ENCODE measurements at regions not wholly inside any gene's neighbourhood (a gene's known extent, or its start where the extent isn't known, plus 50 kb on each side); places are given as distances from the start of the nearest gene placed in this dataset.

- DNase-seq: no peak
Measured at GRCh38 chr5:118778941-118779340, 209.4 kb downstream of the DTWD2 start.

- DNase-seq: no peak
Measured at GRCh38 chr5:118777189-118777736, 211.1 kb downstream of the DTWD2 start.

GRCh38 chr5:118776755-118777154, 211.6 kb downstream of the DTWD2 start:
- no peak for DNase-seq

GRCh38 chr5:118775790-118776499, 212.4 kb downstream of the DTWD2 start:
- DNase-seq: no peak

- no peak for DNase-seq
Measured at GRCh38 chr5:118768607-118769175, 219.7 kb downstream of the DTWD2 start.

GRCh38 chr5:118762291-118762690, 226.1 kb downstream of the DTWD2 start:
- no peak for DNase-seq

- no peak for DNase-seq
Measured at GRCh38 chr5:118761814-118762213, 226.5 kb downstream of the DTWD2 start.

GRCh38 chr5:118752969-118753368, 235.4 kb downstream of the DTWD2 start:
- DNase-seq: no peak

- no peak for DNase-seq
Measured at GRCh38 chr5:118736396-118736795, 252.0 kb downstream of the DTWD2 start.

GRCh38 chr5:118733394-118733793, 255.0 kb downstream of the DTWD2 start:
- DNase-seq: no peak

GRCh38 chr5:118728191-118728590, 260.2 kb downstream of the DTWD2 start:
- DNase-seq: no peak

- DNase-seq: no peak
Measured at GRCh38 chr5:118726891-118727290, 261.5 kb downstream of the DTWD2 start.

GRCh38 chr5:118723021-118723338, 265.4 kb downstream of the DTWD2 start:
- DNase-seq: no peak

- no peak for DNase-seq
Measured at GRCh38 chr5:118722122-118723020, 266.0 kb downstream of the DTWD2 start.

GRCh38 chr5:118711727-118712126, 276.6 kb downstream of the DTWD2 start:
- DNase-seq: no peak

GRCh38 chr5:118705959-118706667, 282.2 kb downstream of the DTWD2 start:
- DNase-seq: no peak

- DNase-seq: no peak
Measured at GRCh38 chr5:118703241-118703640, 285.1 kb downstream of the DTWD2 start.

GRCh38 chr5:118701791-118702190, 286.6 kb downstream of the DTWD2 start:
- no peak for DNase-seq

- DNase-seq: no peak
Measured at GRCh38 chr5:118700510-118700909, 287.8 kb downstream of the DTWD2 start.

- no peak for DNase-seq
Measured at GRCh38 chr5:118698774-118699173, 289.6 kb downstream of the DTWD2 start.

- DNase-seq: no peak
Measured at GRCh38 chr5:118696076-118696475, 292.3 kb downstream of the DTWD2 start.

- DNase-seq: no peak
Measured at GRCh38 chr5:118692811-118693342, 295.5 kb downstream of the DTWD2 start.
